ENCODE measurements at regions not wholly inside any gene's neighbourhood (a gene's known extent, or its start where the extent isn't known, plus 50 kb on each side); places are given as distances from the start of the nearest gene placed in this dataset.
A peak's percentile ranks its signal among the peaks of the same experiment; 100 is the strongest.

- Histone ChIP-seq H3K9ac (ENCODE audit: low read length) (no peak overlapping the region), H3K4me3 (ENCODE audit: low read length) (no peak overlapping the region), H3K27me3 (ENCODE audit: control insufficient read depth, insufficient read depth, low read length) (no peaks in the 10 kb centered on the region), H3K27ac (ENCODE audit: low read depth, low read length) (no peak overlapping the region), H3K4me1 (ENCODE audit: control insufficient read depth, insufficient read depth, low read length) (no peaks in the 10 kb centered on the region), H3K36me3 (ENCODE audit: control insufficient read depth, insufficient read depth, low read length) (no peaks in the 10 kb centered on the region)
These were observed 78.0 kb upstream of the TANC1 start for GRCh38 chr2:158890296-158890905.

DNA sequence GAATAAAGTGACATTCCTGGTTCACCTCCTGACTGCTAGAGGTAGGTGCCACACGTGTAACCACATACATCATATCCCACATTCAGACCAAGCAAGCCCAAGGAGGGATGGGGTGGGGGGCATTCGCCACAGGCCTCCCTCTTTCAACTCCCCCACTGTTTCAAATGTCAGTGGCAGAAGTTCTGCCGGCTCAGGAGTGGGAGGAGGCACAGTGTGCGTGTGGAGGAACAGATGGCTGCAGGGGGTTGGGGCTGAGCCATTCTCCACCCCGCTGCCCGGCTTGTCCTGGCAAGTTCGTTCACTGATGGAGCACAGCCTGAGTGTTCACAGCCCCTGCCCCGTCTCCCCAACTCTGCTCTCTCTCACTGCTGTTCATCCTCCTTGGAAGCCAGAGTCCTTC is 75.4 kb upstream of the TANC1 start:
- no peaks in the 10 kb centered on the region for H3K27me3 ChIP-seq (ENCODE audit: control insufficient read depth, insufficient read depth, low read length)
- H3K4me1 ChIP-seq (ENCODE audit: control insufficient read depth, insufficient read depth, low read length) = no peaks in the 10 kb centered on the region
- no peaks in the 10 kb centered on the region for H3K36me3 ChIP-seq (ENCODE audit: control insufficient read depth, insufficient read depth, low read length)
- no peak overlapping the region for H3K9ac ChIP-seq (ENCODE audit: low read length)
- H3K4me3 ChIP-seq (ENCODE audit: low read length) = no peak overlapping the region
- H3K27ac ChIP-seq (ENCODE audit: low read depth, low read length) = no peak overlapping the region

DNA sequence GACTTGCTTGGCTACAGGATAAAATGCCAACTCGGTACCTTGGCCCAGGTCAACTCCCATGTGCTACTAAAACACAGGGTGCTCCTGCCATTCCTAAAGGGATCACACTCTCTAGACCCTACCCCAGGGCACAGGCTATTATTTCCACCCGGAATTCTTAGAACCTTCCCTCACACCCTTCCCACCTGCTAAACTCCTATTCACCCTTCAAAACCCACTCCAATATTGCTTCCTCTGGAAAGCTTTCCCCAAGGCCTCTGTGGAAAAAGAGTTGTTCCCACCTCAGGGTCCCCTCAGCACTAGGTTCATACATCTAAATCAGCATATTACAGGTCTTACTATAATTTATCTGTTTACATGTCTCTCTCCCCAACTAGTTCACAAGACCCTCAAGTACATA is 75.0 kb upstream of the TANC1 start:
- no peaks in the 10 kb centered on the region for H3K36me3 ChIP-seq (ENCODE audit: control insufficient read depth, insufficient read depth, low read length)
- no peaks in the 10 kb centered on the region for H3K4me1 ChIP-seq (ENCODE audit: control insufficient read depth, insufficient read depth, low read length)
- no peak overlapping the region for H3K4me3 ChIP-seq (ENCODE audit: low read length)
- no peaks in the 10 kb centered on the region for H3K27me3 ChIP-seq (ENCODE audit: control insufficient read depth, insufficient read depth, low read length)
- no peak overlapping the region for H3K9ac ChIP-seq (ENCODE audit: low read length)
- no peak overlapping the region for H3K27ac ChIP-seq (ENCODE audit: low read depth, low read length)

GRCh38 chr2:158894078-158894477 is 74.4 kb upstream of the TANC1 start:
- H3K9ac ChIP-seq (ENCODE audit: low read length) = no peak overlapping the region
- H3K4me3 ChIP-seq (ENCODE audit: low read length) = no peak overlapping the region
- H3K4me1 ChIP-seq (ENCODE audit: control insufficient read depth, insufficient read depth, low read length) = no peaks in the 10 kb centered on the region
- no peaks in the 10 kb centered on the region for H3K36me3 ChIP-seq (ENCODE audit: control insufficient read depth, insufficient read depth, low read length)
- H3K27me3 ChIP-seq (ENCODE audit: control insufficient read depth, insufficient read depth, low read length) = no peaks in the 10 kb centered on the region
- H3K27ac ChIP-seq (ENCODE audit: low read depth, low read length) = no peak overlapping the region

DNA sequence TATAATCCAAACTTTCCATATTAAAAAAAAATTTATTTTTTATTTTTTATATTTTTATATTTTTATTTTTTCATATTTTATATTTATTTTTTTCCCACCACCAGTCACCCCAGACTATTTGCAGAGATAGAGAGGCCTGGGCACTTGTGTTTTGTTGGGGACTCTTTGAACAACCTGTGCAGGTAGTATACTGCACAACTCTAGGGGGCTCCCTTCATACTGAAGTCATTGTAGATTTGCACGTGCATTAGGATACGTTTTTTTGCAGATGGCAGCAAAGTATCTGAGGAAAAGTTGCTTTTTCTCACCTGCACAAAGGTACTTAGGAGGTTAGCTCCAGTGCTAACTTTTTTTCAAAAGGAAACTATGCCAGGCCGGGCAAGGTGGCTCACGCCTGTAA is 73.9 kb upstream of the TANC1 start:
- no peak overlapping the region for H3K4me3 ChIP-seq (ENCODE audit: low read length)
- no peaks in the 10 kb centered on the region for H3K36me3 ChIP-seq (ENCODE audit: control insufficient read depth, insufficient read depth, low read length)
- no peaks in the 10 kb centered on the region for H3K27me3 ChIP-seq (ENCODE audit: control insufficient read depth, insufficient read depth, low read length)
- H3K9ac ChIP-seq (ENCODE audit: low read length) = no peak overlapping the region
- H3K4me1 ChIP-seq (ENCODE audit: control insufficient read depth, insufficient read depth, low read length) = no peaks in the 10 kb centered on the region
- no peak overlapping the region for H3K27ac ChIP-seq (ENCODE audit: low read depth, low read length)

DNA sequence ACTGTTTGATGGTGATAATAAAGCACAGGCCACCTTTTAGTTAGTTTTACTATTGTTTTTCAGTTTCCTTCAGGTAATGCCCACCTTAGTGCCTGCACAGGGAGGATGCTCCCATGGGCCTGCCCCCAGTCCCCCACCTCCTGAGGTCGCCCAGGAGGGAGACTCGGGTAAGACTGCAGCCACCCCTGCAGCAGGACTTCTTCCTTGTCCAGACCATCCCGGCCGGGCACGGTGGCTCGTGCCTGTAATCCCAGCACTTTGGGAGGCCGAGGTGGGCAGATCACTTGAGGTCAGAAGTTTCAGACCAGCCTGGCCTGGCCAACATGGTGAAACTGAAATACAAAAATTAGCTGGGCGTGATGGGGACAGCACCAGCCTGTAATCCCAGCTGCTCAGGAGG is 68.1 kb upstream of the TANC1 start:
- H3K9ac ChIP-seq (ENCODE audit: low read length) = no peak overlapping the region
- no peaks in the 10 kb centered on the region for H3K36me3 ChIP-seq (ENCODE audit: control insufficient read depth, insufficient read depth, low read length)
- H3K4me3 ChIP-seq (ENCODE audit: low read length) = no peak overlapping the region
- H3K27ac ChIP-seq (ENCODE audit: low read depth, low read length) = no peak overlapping the region
- peaks cover 10% of the 10 kb centered on the region for H3K4me1 ChIP-seq (ENCODE audit: control insufficient read depth, insufficient read depth, low read length)
- H3K27me3 ChIP-seq (ENCODE audit: control insufficient read depth, insufficient read depth, low read length) = no peaks in the 10 kb centered on the region

GRCh38 chr2:158902005-158902398 is 66.4 kb upstream of the TANC1 start:
- H3K4me1 ChIP-seq (ENCODE audit: control insufficient read depth, insufficient read depth, low read length) = peaks cover 12% of the 10 kb centered on the region
- no peaks in the 10 kb centered on the region for H3K36me3 ChIP-seq (ENCODE audit: control insufficient read depth, insufficient read depth, low read length)
- H3K4me3 ChIP-seq (ENCODE audit: low read length) = no peak overlapping the region
- no peak overlapping the region for H3K27ac ChIP-seq (ENCODE audit: low read depth, low read length)
- no peaks in the 10 kb centered on the region for H3K27me3 ChIP-seq (ENCODE audit: control insufficient read depth, insufficient read depth, low read length)
- H3K9ac ChIP-seq (ENCODE audit: low read length) = no peak overlapping the region

- no peak overlapping the region for H3K27ac ChIP-seq (ENCODE audit: low read depth, low read length)
- H3K36me3 ChIP-seq (ENCODE audit: control insufficient read depth, insufficient read depth, low read length) = no peaks in the 10 kb centered on the region
- no peak overlapping the region for H3K4me3 ChIP-seq (ENCODE audit: low read length)
- no peaks in the 10 kb centered on the region for H3K27me3 ChIP-seq (ENCODE audit: control insufficient read depth, insufficient read depth, low read length)
- H3K4me1 ChIP-seq (ENCODE audit: control insufficient read depth, insufficient read depth, low read length) = peaks cover 12% of the 10 kb centered on the region
- no peak overlapping the region for H3K9ac ChIP-seq (ENCODE audit: low read length)
These were observed 64.6 kb upstream of the TANC1 start for GRCh38 chr2:158903711-158904405.

GRCh38 chr2:158904627-158905177 is 63.7 kb upstream of the TANC1 start:
- H3K4me1 ChIP-seq (ENCODE audit: control insufficient read depth, insufficient read depth, low read length) = peaks cover 12% of the 10 kb centered on the region
- no peaks in the 10 kb centered on the region for H3K36me3 ChIP-seq (ENCODE audit: control insufficient read depth, insufficient read depth, low read length)
- H3K27ac ChIP-seq (ENCODE audit: low read depth, low read length) = peak overlapping the region; percentile 13
- H3K27me3 ChIP-seq (ENCODE audit: control insufficient read depth, insufficient read depth, low read length) = no peaks in the 10 kb centered on the region
- no peak overlapping the region for H3K9ac ChIP-seq (ENCODE audit: low read length)
- H3K4me3 ChIP-seq (ENCODE audit: low read length) = no peak overlapping the region

DNA sequence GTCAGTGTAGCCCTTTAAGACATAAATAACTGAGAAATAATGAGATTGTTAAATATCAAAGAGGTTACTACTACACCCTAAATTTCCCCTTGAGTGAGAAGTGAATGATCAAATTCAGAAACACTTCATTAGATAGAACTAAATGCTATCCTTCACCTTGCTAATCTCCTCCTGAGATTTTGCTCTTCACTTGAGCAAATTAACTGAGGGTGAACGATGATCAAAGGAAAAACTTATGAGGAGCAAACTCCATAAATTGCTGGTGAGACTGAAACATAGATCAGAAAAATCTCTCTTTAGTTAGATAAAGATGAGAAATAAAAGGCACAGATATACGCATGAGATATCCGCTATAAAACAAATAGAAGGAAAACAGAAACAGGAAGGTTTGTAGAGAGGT is 63.1 kb upstream of the TANC1 start:
- no peak overlapping the region for H3K27ac ChIP-seq (ENCODE audit: low read depth, low read length)
- peaks cover 12% of the 10 kb centered on the region for H3K4me1 ChIP-seq (ENCODE audit: control insufficient read depth, insufficient read depth, low read length)
- no peak overlapping the region for H3K4me3 ChIP-seq (ENCODE audit: low read length)

DNA sequence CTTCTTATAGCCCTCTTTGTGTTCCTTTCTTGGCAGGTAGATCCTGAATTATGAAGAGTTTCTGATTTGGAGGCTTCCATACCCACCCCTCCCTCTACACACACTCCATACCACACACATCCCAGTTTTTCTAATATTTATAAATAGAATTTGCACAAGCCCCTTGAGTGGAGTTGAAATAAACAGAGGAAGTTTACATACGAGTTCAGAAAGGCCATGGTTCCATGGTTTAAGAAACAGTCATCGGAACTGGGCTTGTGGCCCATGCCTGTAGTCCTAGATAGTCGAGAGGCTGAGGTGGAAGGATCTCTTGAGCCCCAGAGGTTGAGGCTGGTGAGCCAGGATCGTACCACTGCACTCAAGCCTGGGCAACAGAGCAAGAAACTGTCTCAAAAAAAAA is 62.7 kb upstream of the TANC1 start:
- Histone ChIP-seq H3K27me3 (ENCODE audit: control insufficient read depth, insufficient read depth, low read length) (no peaks in the 10 kb centered on the region), H3K27ac (ENCODE audit: low read depth, low read length) (no peak overlapping the region), H3K4me1 (ENCODE audit: control insufficient read depth, insufficient read depth, low read length) (peaks cover 12% of the 10 kb centered on the region), H3K36me3 (ENCODE audit: control insufficient read depth, insufficient read depth, low read length) (no peaks in the 10 kb centered on the region), H3K9ac (ENCODE audit: low read length) (no peak overlapping the region), H3K4me3 (ENCODE audit: low read length) (no peak overlapping the region)

More for the DNA sequence above, 63.1 kb upstream of the TANC1 start:
- H3K36me3 ChIP-seq (ENCODE audit: control insufficient read depth, insufficient read depth, low read length) = no peaks in the 10 kb centered on the region
- H3K9ac ChIP-seq (ENCODE audit: low read length) = no peak overlapping the region
- H3K27me3 ChIP-seq (ENCODE audit: control insufficient read depth, insufficient read depth, low read length) = no peaks in the 10 kb centered on the region

DNA sequence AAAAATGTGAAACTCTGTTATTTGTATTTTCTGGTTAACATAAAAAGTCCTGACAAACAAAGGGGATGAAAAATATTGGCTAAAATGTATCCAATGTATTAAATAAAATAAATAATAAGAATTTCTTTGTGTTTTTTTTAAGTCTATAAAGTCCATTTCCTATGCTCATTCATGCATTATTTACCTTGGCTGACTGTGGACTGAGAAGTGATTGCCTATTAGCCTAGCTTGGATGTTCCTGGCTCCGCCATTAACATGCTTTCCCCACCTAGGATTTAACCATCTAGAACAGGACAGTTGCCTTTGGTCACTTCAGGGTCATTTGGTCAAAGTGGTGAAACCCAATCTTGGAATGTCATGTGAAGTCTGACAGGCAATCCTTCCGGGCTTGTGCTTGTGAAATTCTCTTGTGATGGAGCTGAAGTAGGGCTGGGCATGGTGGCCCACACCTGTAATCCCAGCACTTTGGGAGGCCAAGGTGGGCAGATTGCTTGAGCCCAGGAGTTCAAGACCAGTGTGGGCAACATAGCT is 60.4 kb upstream of the TANC1 start:
- H3K4me1 ChIP-seq (ENCODE audit: control insufficient read depth, insufficient read depth, low read length) = peaks cover 12% of the 10 kb centered on the region
- no peaks in the 10 kb centered on the region for H3K36me3 ChIP-seq (ENCODE audit: control insufficient read depth, insufficient read depth, low read length)
- H3K4me3 ChIP-seq (ENCODE audit: low read length) = no peak overlapping the region
- no peak overlapping the region for H3K27ac ChIP-seq (ENCODE audit: low read depth, low read length)
- no peak overlapping the region for H3K9ac ChIP-seq (ENCODE audit: low read length)
- H3K27me3 ChIP-seq (ENCODE audit: control insufficient read depth, insufficient read depth, low read length) = no peaks in the 10 kb centered on the region

- no peaks in the 10 kb centered on the region for H3K4me1 ChIP-seq (ENCODE audit: control insufficient read depth, insufficient read depth, low read length)
- no peaks in the 10 kb centered on the region for H3K36me3 ChIP-seq (ENCODE audit: control insufficient read depth, insufficient read depth, low read length)
- H3K9ac ChIP-seq (ENCODE audit: low read length) = no peak overlapping the region
- no peaks in the 10 kb centered on the region for H3K27me3 ChIP-seq (ENCODE audit: control insufficient read depth, insufficient read depth, low read length)
- H3K27ac ChIP-seq (ENCODE audit: low read depth, low read length) = no peak overlapping the region
- H3K4me3 ChIP-seq (ENCODE audit: low read length) = no peak overlapping the region
These were observed 56.3 kb upstream of the TANC1 start for GRCh38 chr2:158912112-158912511.

Measured in rectal smooth muscle tissue (tissue), 1 donor.